SK-N-SH (cell line): ENCODE measurements at regions not wholly inside any gene's neighbourhood (a gene's known extent, or its start where the extent isn't known, plus 50 kb on each side); places are given as distances from the start of the nearest gene placed in this dataset.
A peak's percentile ranks its signal among the peaks of the same experiment; 100 is the strongest.

Experiments
- CTCF ChIA-PET: fragments of 300-600, 350-600 bp; formaldehyde crosslinking; extraction: SDS; loops from one replicate; lab custom pipeline; 2021; lab: Yijun Ruan, JAX
- POLR2A ChIA-PET: fragments of 350-600 bp; sonication (Branson Sonifier 250); formaldehyde crosslinking; extraction: SDS; loops from one replicate; lab custom pipeline; 2020; ENCODE audit warnings: antibody characterized with exemption, inconsistent platforms; lab: Yijun Ruan, JAX
- DNase-seq: peaks from one replicate; pipeline ENCODE4 v3.0.0; 2012
- H2AFZ ChIP-seq: fragments of 200-600 bp; sonication (generic); 2 replicates; pipeline ENCODE4 v1.8.1; 2016; ENCODE audit warnings: antibody characterized with exemption, mild to moderate bottlenecking, low read depth
- H3F3A ChIP-seq: fragments of 200-600 bp; sonication (generic); replicated peaks from 2 replicates; pipeline ENCODE3; 2016; ENCODE audit warnings: antibody characterized with exemption, mild to moderate bottlenecking; ENCODE audit not compliant: insufficient read depth
- H3K27ac ChIP-seq, 2 experiments: fragments of 200-500 bp in 1 of 2; fragments of 200-600 bp in 1 of 2; sonication (Bioruptor generic) in 1 of 2; sonication (generic), shearing (Covaris generic) in 1 of 2; 2 replicates each; pipeline versions ENCODE4 v1.5.1 to v1.6.1; 2014 to 2016; ENCODE audit warnings: low read depth in 2 of 2, inconsistent platforms in 1 of 2, low read length in 1 of 2, mild to moderate bottlenecking in 1 of 2, mixed read lengths in 1 of 2
- H3K27me3 ChIP-seq: fragments of 200-600 bp; sonication (generic), shearing (Covaris generic); 2 replicates; pipeline ENCODE4 v1.6.1; 2016; ENCODE audit warnings: mixed run types; ENCODE audit not compliant: insufficient read depth
- H3K36me3 ChIP-seq, 2 experiments: fragments of 200-500 bp in 1 of 2; fragments of 200-600 bp in 1 of 2; sonication (Bioruptor generic) in 1 of 2; sonication (generic) in 1 of 2; replicated peaks in 1 of 2; 2 replicates each; pipeline versions ENCODE3 to v1.5.1; 2014 to 2016; ENCODE audit warnings: low read length in 1 of 2, mild to moderate bottlenecking in 1 of 2; ENCODE audit not compliant: insufficient read depth in 2 of 2, control insufficient read depth in 1 of 2
- H3K4me1 ChIP-seq, 2 experiments: fragments of 200-500 bp in 1 of 2; fragments of 200-600 bp in 1 of 2; sonication (Bioruptor generic) in 1 of 2; sonication (generic), shearing (Covaris generic) in 1 of 2; 2 replicates each; pipeline versions ENCODE4 v1.5.1 to v1.6.1; 2014 to 2016; ENCODE audit warnings: low read depth in 1 of 2, low read length in 1 of 2, mixed run types in 1 of 2; ENCODE audit not compliant: insufficient read depth in 2 of 2, control insufficient read depth in 1 of 2
- H3K4me2 ChIP-seq: fragments of 200-600 bp; sonication (generic), shearing (Covaris generic); 2 replicates; pipeline ENCODE4 v1.6.1; 2017; ENCODE audit warnings: mixed run types
- H3K4me3 ChIP-seq, 2 experiments: fragments of 200-500 bp in 1 of 2; fragments of 200-600 bp in 1 of 2; sonication (Bioruptor generic) in 1 of 2; sonication (generic), shearing (Covaris generic) in 1 of 2; 2 replicates each; pipeline versions ENCODE4 v1.5.1 to v1.8.1; 2014 to 2016; ENCODE audit warnings: low read depth in 2 of 2, inconsistent platforms in 1 of 2, low read length in 1 of 2, mild to moderate bottlenecking in 1 of 2, mixed read lengths in 1 of 2, moderate library complexity in 1 of 2
- H3K79me2 ChIP-seq: fragments of 200-600 bp; sonication (generic); 2 replicates; pipeline ENCODE4 v1.8.1; 2017; ENCODE audit warnings: mild to moderate bottlenecking; ENCODE audit not compliant: insufficient read depth
- H3K9ac ChIP-seq: fragments of 200-600 bp; sonication (generic); 2 replicates; pipeline ENCODE4 v1.6.1; 2017; ENCODE audit warnings: mixed run types
- H3K9me2 ChIP-seq: fragments of 200-600 bp; sonication (generic); 2 replicates; pipeline ENCODE4 v1.6.1; 2017; ENCODE audit warnings: mixed run types
- H3K9me3 ChIP-seq: fragments of 200-600 bp; sonication (generic); 2 replicates; pipeline ENCODE4 v1.6.1; 2017; ENCODE audit warnings: mixed run types, mild to moderate bottlenecking, moderate library complexity
- H4K20me1 ChIP-seq: fragments of 200-600 bp; sonication (generic); 2 replicates; pipeline ENCODE4 v1.6.1; 2017; ENCODE audit warnings: mild to moderate bottlenecking, mixed run types; ENCODE audit not compliant: insufficient read depth
- CHD2 ChIP-seq: fragments of 150-350 bp; IDR thresholded peaks from 2 replicates; pipeline ENCODE4 v1.6.1; 2018; ENCODE audit warnings: low read length; ENCODE audit not compliant: partially characterized antibody
- CTCF ChIP-seq: fragments of 200-600 bp; sonication (generic); IDR thresholded peaks from 2 replicates; pipeline ENCODE4 v1.6.1; 2017; ENCODE audit warnings: antibody characterized with exemption, mild to moderate bottlenecking, moderate library complexity
- ELF1 ChIP-seq: IDR thresholded peaks from 2 replicates; pipeline ENCODE4 v1.4.0; 2012
- EP300 ChIP-seq, 2 experiments: IDR thresholded peaks; 2 replicates each; pipeline versions ENCODE4 v1.4.0 to v1.6.1; 2012; ENCODE audit warnings: borderline replicate concordance in 1 of 2, low read depth in 1 of 2, low read length in 1 of 2
- FOSL2 ChIP-seq: IDR thresholded peaks from 2 replicates; pipeline ENCODE4 v1.4.0; 2012; ENCODE audit warnings: low read depth, mild to moderate bottlenecking, moderate library complexity, borderline replicate concordance
- FOXJ3 ChIP-seq: sonication (generic); formaldehyde crosslinking; IDR thresholded peaks from 2 replicates; pipeline ENCODE4 v1.5.1; 2020; ENCODE audit warnings: mild to moderate bottlenecking, missing genetic modification reagents
- FOXM1 ChIP-seq: IDR thresholded peaks from 2 replicates; pipeline ENCODE4 v1.4.0; 2012; ENCODE audit warnings: low read depth, mild to moderate bottlenecking
- GATA2 ChIP-seq: sonication (generic); formaldehyde crosslinking; IDR thresholded peaks from 2 replicates; pipeline ENCODE4 v1.5.0; 2020; ENCODE audit warnings: mild to moderate bottlenecking, missing genetic modification reagents
- JUND ChIP-seq: IDR thresholded peaks from 2 replicates; pipeline ENCODE4 v1.4.0; 2012
- MAX ChIP-seq: IDR thresholded peaks from 2 replicates; pipeline ENCODE4 v1.4.0; 2012; ENCODE audit warnings: low read depth
- MEF2A ChIP-seq: IDR thresholded peaks from 2 replicates; pipeline ENCODE4 v1.4.0; 2012; ENCODE audit warnings: low read depth, borderline replicate concordance
- NRF1 ChIP-seq: IDR thresholded peaks from 2 replicates; pipeline ENCODE4 v1.6.1; 2012; ENCODE audit warnings: low read depth, mild to moderate bottlenecking, low read length
- POLR2AphosphoS5 ChIP-seq: IDR thresholded peaks from 2 replicates; pipeline ENCODE4 v1.6.1; 2012; ENCODE audit warnings: low read depth, low read length
- RAD21 ChIP-seq: IDR thresholded peaks from 2 replicates; pipeline ENCODE4 v1.6.1; 2012; ENCODE audit warnings: mild to moderate bottlenecking, low read length
- SIN3A ChIP-seq: IDR thresholded peaks from 2 replicates; pipeline ENCODE4 v1.6.1; 2012; ENCODE audit warnings: low read depth, mild to moderate bottlenecking, low read length, moderate library complexity, borderline replicate concordance
- TCF12 ChIP-seq: IDR thresholded peaks from 2 replicates; pipeline ENCODE4 v1.4.0; 2012
- TEAD4 ChIP-seq: IDR thresholded peaks from 2 replicates; pipeline ENCODE4 v1.4.0; 2012; ENCODE audit warnings: mild to moderate bottlenecking, borderline replicate concordance; ENCODE audit not compliant: insufficient read depth
- USF1 ChIP-seq: IDR thresholded peaks from 2 replicates; pipeline ENCODE4 v1.4.0; 2012; ENCODE audit warnings: low read depth, borderline replicate concordance
- USF2 ChIP-seq: fragments of 150-350 bp; IDR thresholded peaks from 2 replicates; pipeline ENCODE4 v1.6.1; 2017; ENCODE audit warnings: antibody characterized with exemption, low read length, low read depth, borderline replicate concordance
- YY1 ChIP-seq: IDR thresholded peaks from 2 replicates; pipeline ENCODE4 v1.4.0; 2012; ENCODE audit warnings: low read depth, mild to moderate bottlenecking
- ZBTB33 ChIP-seq: IDR thresholded peaks from 2 replicates; pipeline ENCODE4 v1.4.0; 2012; ENCODE audit warnings: low read depth, borderline replicate concordance
- WGBS: methylation state at CpG from one replicate; pipeline ENCODE4 v1.1.6; 2017; ENCODE audit warnings: low lambda C conversion rate; 5-methylcytosine and 5-hydroxymethylcytosine counted together

GRCh38 chr3:84299329-84299728 lies 659.5 kb upstream of the CADM2 start:
- H3K79me2 ChIP-seq, result no peaks in the 10 kb centered on the region
- H3F3A ChIP-seq, result no peaks in the 10 kb centered on the region
- ChIA-PET CTCF (interaction anchor here (0.8 kb wide), 1 partner anchor 10 kb away, joined by 3 read pairs; no protein-coding TSS in a partner anchor), POLR2A (no interaction called here)
- no peak for TF ChIP-seq MAX
- TF ChIP-seq YY1, result no peak
- no peak for TF ChIP-seq JUND
- TF ChIP-seq CHD2, result no peak
- no peak for TF ChIP-seq USF1
- TF ChIP-seq EP300 (IDR thresholded peaks at IDR 0.05; ENCODE audit: borderline replicate concordance in 1 of 2, low read depth in 1 of 2, low read length in 1 of 2), result no peak
- no peak for TF ChIP-seq FOSL2
- no peak for TF ChIP-seq TEAD4
- no peak for TF ChIP-seq SIN3A
- no peak for TF ChIP-seq ELF1
- TF ChIP-seq FOXJ3, result no peak
- no peak for TF ChIP-seq USF2
- TF ChIP-seq GATA2 (CRISPR knock-in tag), result no peak
- TF ChIP-seq MEF2A, result no peak
- no peak for TF ChIP-seq RAD21
- TF ChIP-seq POLR2AphosphoS5, result no peak
- 36% methylated on average over 6 of the region's 6 CpGs for WGBS
- H3K4me1 ChIP-seq, result no peaks in the 10 kb centered on the region
- no peaks in the 10 kb centered on the region for H3K9me2 ChIP-seq
- no peak overlapping the region for H2AFZ ChIP-seq
- H3K4me2 ChIP-seq, result no peak overlapping the region
- no peaks in the 10 kb centered on the region for H3K36me3 ChIP-seq
- no peak overlapping the region for H3K27ac ChIP-seq
- no peaks in the 10 kb centered on the region for H3K27me3 ChIP-seq
- H3K4me3 ChIP-seq, result no peak overlapping the region
- H3K9me3 ChIP-seq, result no peaks in the 10 kb centered on the region
- H4K20me1 ChIP-seq, result no peaks in the 10 kb centered on the region
- DNase-seq, result no peak
- H3K9ac ChIP-seq, result no peak overlapping the region

- Histone ChIP-seq H3K4me1 (no peaks in the 10 kb centered on the region), H3F3A (no peaks in the 10 kb centered on the region), H3K9me2 (no peaks in the 10 kb centered on the region), H3K9me3 (no peaks in the 10 kb centered on the region), H3K4me3 (peak overlapping the region in 1 of 2 experiments; percentile 14; a peak in 2 of 4 replicates), H3K9ac (no peak overlapping the region), H3K27me3 (no peaks in the 10 kb centered on the region), H2AFZ (no peak overlapping the region), H3K4me2 (peak overlapping the region; percentile 47; the same call in 1 of the 2 replicates), H3K79me2 (no peaks in the 10 kb centered on the region), H3K27ac (no peak overlapping the region), H4K20me1 (no peaks in the 10 kb centered on the region), H3K36me3 (no peaks in the 10 kb centered on the region)
- WGBS, result 10% methylated on average over 11 of the region's 11 CpGs
- TF ChIP-seq CHD2 (no peak), EP300 (IDR thresholded peaks at IDR 0.05; ENCODE audit: borderline replicate concordance in 1 of 2, low read depth in 1 of 2, low read length in 1 of 2) (no peak), FOXM1 (no peak), ZBTB33 (no peak), MEF2A (no peak), YY1 (no peak), FOXJ3 (no peak), NRF1 (no peak), USF1 (no peak), ELF1 (no peak), TCF12 (no peak), CTCF (no peak), POLR2AphosphoS5 (no peak)
- ChIA-PET CTCF (no interaction called here), POLR2A (no interaction called here)
- no peak for DNase-seq
Measured at GRCh38 chr3:84304214-84304613, 654.6 kb upstream of the CADM2 start.
